H1 (cell line): ENCODE measurements at regions not wholly inside any gene's neighbourhood (a gene's known extent, or its start where the extent isn't known, plus 50 kb on each side); places are given as distances from the start of the nearest gene placed in this dataset.
"Not testable (repeated sequence)": the region's sequence is repeated elsewhere in the genome, so short reads cannot be mapped to it uniquely, and the experiment has no call there.

ENCODE experiments used
- CTCF ChIA-PET: fragments of 300-600 bp; sonication (Branson Sonifier 250); formaldehyde crosslinking; loops from one replicate; lab custom pipeline; 2021; ENCODE audit not compliant: partially characterized antibody; lab: Charles Lee
- POLR2A ChIA-PET: fragments of 300-600 bp; sonication (Branson Sonifier 250); formaldehyde crosslinking; loops from one replicate; lab custom pipeline; 2021; ENCODE audit warnings: inconsistent platforms; ENCODE audit not compliant: partially characterized antibody; lab: Charles Lee
- DNase-seq, 2 experiments: peaks; one replicate each; pipeline versions ENCODE4 v3.0.0 to v3.0.0-alpha.2; 2010 to 2022; ENCODE audit warnings: low spot score in 2 of 2, low read depth in 1 of 2, mixed read lengths in 1 of 2
- FAIRE-seq: peaks from 2 replicates; lab custom pipeline; 2011; peaks lifted over from hg19 to GRCh38; lab: Jason Lieb, UNC
- H2AFZ ChIP-seq: 2 replicates; pipeline ENCODE4 v1.8.1; 2012; ENCODE audit warnings: low read length, inconsistent platforms
- H2AK5ac ChIP-seq: 2 replicates; pipeline ENCODE4 v1.6.1; 2013; ENCODE audit warnings: low read depth, low read length
- H2BK120ac ChIP-seq: replicated peaks from 2 replicates; pipeline ENCODE3; 2013; ENCODE audit warnings: low read depth, low read length, inconsistent platforms
- H2BK12ac ChIP-seq: 2 replicates; pipeline ENCODE4 v1.6.1; 2013; ENCODE audit warnings: low read depth, low read length
- H2BK15ac ChIP-seq: 2 replicates; pipeline ENCODE4 v1.6.1; 2013; ENCODE audit warnings: low read length
- H2BK20ac ChIP-seq: 2 replicates; pipeline ENCODE4 v1.6.1; 2013; ENCODE audit warnings: low read length
- H2BK5ac ChIP-seq: 2 replicates; pipeline ENCODE4 v1.6.1; 2013; ENCODE audit warnings: low read depth, low read length
- H3K14ac ChIP-seq: 2 replicates; pipeline ENCODE4 v1.6.1; 2013; ENCODE audit warnings: inconsistent platforms; ENCODE audit not compliant: insufficient read length
- H3K18ac ChIP-seq: 2 replicates; pipeline ENCODE4 v1.6.1; 2013; ENCODE audit warnings: low read length; ENCODE audit errors: extremely low read depth
- H3K23ac ChIP-seq: 2 replicates; pipeline ENCODE4 v1.6.1; 2013; ENCODE audit warnings: inconsistent platforms; ENCODE audit not compliant: insufficient read length
- H3K23me2 ChIP-seq: 2 replicates; pipeline ENCODE4 v1.6.1; 2013; ENCODE audit warnings: low read depth, low read length
- H3K27ac ChIP-seq: 2 replicates; pipeline ENCODE4 v1.6.1; 2011; ENCODE audit warnings: low read depth, low read length, inconsistent platforms
- H3K27me3 ChIP-seq, 4 experiments: replicated peaks in 1 of 4; 1 replicate in 1 of 4; 2 replicates in 3 of 4; pipeline versions ENCODE4 v1.6.1 to v1.8.1; 2011 to 2013; ENCODE audit warnings: low read length in 3 of 4, mild to moderate bottlenecking in 3 of 4, inconsistent platforms in 2 of 4, mixed read lengths in 2 of 4, moderate library complexity in 1 of 4; ENCODE audit not compliant: control insufficient read depth in 3 of 4, insufficient read depth in 3 of 4; ENCODE audit errors: extremely low read depth in 1 of 4
- H3K36me3 ChIP-seq, 4 experiments: 2 replicates each; pipeline versions ENCODE4 v1.6.1 to v1.8.1; 2011 to 2013; ENCODE audit warnings: mild to moderate bottlenecking in 4 of 4, low read length in 3 of 4, moderate library complexity in 2 of 4, control low read depth in 1 of 4, inconsistent platforms in 1 of 4; ENCODE audit not compliant: insufficient read depth in 4 of 4, control insufficient read depth in 2 of 4
- H3K4ac ChIP-seq: replicated peaks from 2 replicates; pipeline ENCODE3; 2013; ENCODE audit warnings: low read length, low read depth, mixed read lengths, inconsistent platforms; ENCODE audit not compliant: insufficient read length
- H3K4me1 ChIP-seq, 4 experiments: replicated peaks in 1 of 4; 1 replicate in 1 of 4; 2 replicates in 3 of 4; pipeline versions ENCODE4 v1.6.1 to v1.8.1; 2011 to 2013; ENCODE audit warnings: low read length in 3 of 4, inconsistent platforms in 2 of 4, mixed read lengths in 1 of 4; ENCODE audit not compliant: insufficient read depth in 4 of 4, control insufficient read depth in 3 of 4
- H3K4me2 ChIP-seq, 2 experiments: 2 replicates each; pipeline versions ENCODE4 v1.6.1 to v1.8.1; 2011 to 2013; ENCODE audit warnings: low read depth in 2 of 2, low read length in 2 of 2, control low read depth in 1 of 2, inconsistent platforms in 1 of 2, mild to moderate bottlenecking in 1 of 2; ENCODE audit not compliant: insufficient read depth in 1 of 2
- H3K4me3 ChIP-seq, 4 experiments: fragments of 200-600, 300-600 bp in 1 of 4; sonication (generic), shearing (Covaris generic), sonication (Bioruptor Twin) in 1 of 4; 2 replicates each; pipeline versions ENCODE4 v1.5.1 to v1.8.1; 2011 to 2016; ENCODE audit warnings: low read length in 4 of 4, low read depth in 3 of 4, control low read depth in 2 of 4, inconsistent platforms in 2 of 4, mild to moderate bottlenecking in 2 of 4, mixed read lengths in 1 of 4, moderate library complexity in 1 of 4; ENCODE audit not compliant: insufficient read depth in 2 of 4; ENCODE audit errors: extremely low read depth in 1 of 4
- H3K56ac ChIP-seq: replicated peaks from 2 replicates; pipeline ENCODE3; 2013; ENCODE audit warnings: low read depth, mild to moderate bottlenecking, mixed read lengths, low read length, inconsistent platforms; ENCODE audit not compliant: insufficient read length
- H3K79me1 ChIP-seq: 2 replicates; pipeline ENCODE4 v1.6.1; 2013; ENCODE audit warnings: low read depth, low read length, control low read depth
- H3K79me2 ChIP-seq, 2 experiments: 2 replicates each; pipeline versions ENCODE4 v1.6.1 to v1.8.1; 2012 to 2013; ENCODE audit warnings: low read length in 2 of 2, mild to moderate bottlenecking in 2 of 2, inconsistent platforms in 1 of 2; ENCODE audit not compliant: insufficient read depth in 2 of 2, control insufficient read depth in 1 of 2
- H3K9ac ChIP-seq, 4 experiments: replicated peaks in 1 of 4; 1 replicate in 1 of 4; 2 replicates in 3 of 4; pipeline versions ENCODE4 v1.6.1 to v1.8.1; 2011 to 2013; ENCODE audit warnings: low read depth in 3 of 4, low read length in 3 of 4, control low read depth in 2 of 4, mild to moderate bottlenecking in 2 of 4, moderate library complexity in 2 of 4, inconsistent platforms in 1 of 4; ENCODE audit errors: extremely low read depth in 1 of 4
- H3K9me3 ChIP-seq, 2 experiments: 2 replicates each; pipeline versions ENCODE4 v1.6.1 to v1.8.1; 2012 to 2013; ENCODE audit warnings: mild to moderate bottlenecking in 2 of 2, moderate library complexity in 2 of 2, control low read depth in 1 of 2, inconsistent platforms in 1 of 2, low read depth in 1 of 2, low read length in 1 of 2, mixed read lengths in 1 of 2; ENCODE audit not compliant: insufficient read depth in 2 of 2
- H4K20me1 ChIP-seq, 2 experiments: replicated peaks in 1 of 2; 2 replicates each; pipeline versions ENCODE3 to v1.8.1; 2011 to 2013; ENCODE audit warnings: inconsistent platforms in 2 of 2, low read length in 2 of 2, mild to moderate bottlenecking in 1 of 2; ENCODE audit not compliant: insufficient read depth in 2 of 2, control insufficient read depth in 1 of 2
- H4K5ac ChIP-seq: 2 replicates; pipeline ENCODE4 v1.6.1; 2013; ENCODE audit warnings: low read length, low read depth, mixed read lengths, inconsistent platforms; ENCODE audit not compliant: insufficient read length
- H4K8ac ChIP-seq: 2 replicates; pipeline ENCODE4 v1.8.0; 2013; ENCODE audit warnings: mild to moderate bottlenecking, moderate library complexity, low read length, inconsistent platforms; ENCODE audit not compliant: insufficient read depth; ENCODE audit errors: extremely low read depth
- H4K91ac ChIP-seq: replicated peaks from 2 replicates; pipeline ENCODE3; 2013; ENCODE audit warnings: low read length, mixed read lengths, inconsistent platforms; ENCODE audit not compliant: insufficient read length
- WGBS, 2 experiments: shearing (Covaris generic) in 1 of 2; methylation state at CpG; one replicate each; pipeline versions ENCODE4 v1.1.6 to v1.1.7; 2013 to 2015; ENCODE audit warnings: low lambda C conversion rate in 2 of 2, mixed read lengths in 2 of 2, inconsistent platforms in 1 of 2, low coverage in 1 of 2, missing lambda C conversion rate in 1 of 2; ENCODE audit not compliant: insufficient replicate concordance in 2 of 2, insufficient coverage in 1 of 2, insufficient read length in 1 of 2; ENCODE audit errors: extremely low coverage in 1 of 2, missing lambda C conversion rate in 1 of 2; 5-methylcytosine and 5-hydroxymethylcytosine counted together

GRCh38 chr9:12333966-12334365 is 359.2 kb upstream of the TYRP1 start:
- POLR2A ChIA-PET, H3K9ac ChIP-seq, H4K8ac ChIP-seq, FAIRE-seq, H3K14ac ChIP-seq, H2BK120ac ChIP-seq, H2BK5ac ChIP-seq, H3K79me2 ChIP-seq, H2BK20ac ChIP-seq, H3K4me3 ChIP-seq, H4K5ac ChIP-seq, H3K23ac ChIP-seq, H3K56ac ChIP-seq, H3K9me3 ChIP-seq, H2BK12ac ChIP-seq, H4K20me1 ChIP-seq, H3K79me1 ChIP-seq, H3K27me3 ChIP-seq, H4K91ac ChIP-seq, H3K18ac ChIP-seq, H3K23me2 ChIP-seq, H3K4ac ChIP-seq, H2AFZ ChIP-seq, H3K4me1 ChIP-seq, H3K4me2 ChIP-seq, CTCF ChIA-PET, H2BK15ac ChIP-seq, H3K36me3 ChIP-seq, H3K27ac ChIP-seq, H2AK5ac ChIP-seq: not testable (repeated sequence)
- DNase-seq = peak in 1 of 2 experiments; percentile 44
- WGBS, 2 experiments = 83% methylated on average over 21 of the region's 26 CpGs; no CpG with 5 or more reads in 1 of the 2 experiments
